Lung (tissue), 11 donors: ENCODE measurements at regions not wholly inside any gene's neighbourhood (a gene's known extent, or its start where the extent isn't known, plus 50 kb on each side); places are given as distances from the start of the nearest gene placed in this dataset.

ENCODE experiments used
- ATAC-seq: fragments of 200-7000 bp; cut with Tn5 transposase; one replicate; pipeline ENCODE4 v1.9.1; 2020; ENCODE audit warnings: moderate number of reproducible peaks; ENCODE audit not compliant: insufficient read depth, low FRiP score
- DNase-seq, 3 donors: peaks; one replicate each; pipeline ENCODE4 v3.0.0-alpha.2; 2013 to 2017
- H3K27ac ChIP-seq, 2 donors: one replicate each; pipeline ENCODE4 v1.5.1; 2013; ENCODE audit warnings: mild to moderate bottlenecking in 2 of 2, moderate library complexity in 2 of 2, control low read depth in 1 of 2, inconsistent platforms in 1 of 2, low read depth in 1 of 2, low read length in 1 of 2
- H3K27me3 ChIP-seq, 3 donors: one replicate each; pipeline ENCODE4 v1.5.1; 2013; ENCODE audit warnings: low read length in 2 of 3; ENCODE audit not compliant: control insufficient read depth in 3 of 3, insufficient read depth in 3 of 3
- H3K36me3 ChIP-seq, 4 donors: one replicate each; pipeline ENCODE4 v1.5.1; 2013; ENCODE audit warnings: low read length in 4 of 4, mild to moderate bottlenecking in 1 of 4, moderate library complexity in 1 of 4; ENCODE audit not compliant: control insufficient read depth in 4 of 4, insufficient read depth in 4 of 4
- H3K4me1 ChIP-seq, 5 donors: one replicate each; pipeline ENCODE4 v1.5.1; 2013; ENCODE audit warnings: low read length in 5 of 5, mild to moderate bottlenecking in 2 of 5, moderate library complexity in 1 of 5; ENCODE audit not compliant: control insufficient read depth in 5 of 5, insufficient read depth in 5 of 5
- H3K4me3 ChIP-seq: one replicate; pipeline ENCODE4 v1.5.1; 2013; ENCODE audit warnings: mild to moderate bottlenecking, control low read depth, moderate library complexity
- H3K9ac ChIP-seq, 2 donors: one replicate each; pipeline ENCODE4 v1.5.1; 2013; ENCODE audit warnings: low read length in 2 of 2, control low read depth in 1 of 2; ENCODE audit not compliant: insufficient read depth in 1 of 2
- H3K9me3 ChIP-seq, 4 donors: one replicate each; pipeline ENCODE4 v1.5.1; 2013; ENCODE audit warnings: low read length in 3 of 4, mild to moderate bottlenecking in 1 of 4, moderate library complexity in 1 of 4; ENCODE audit not compliant: control insufficient read depth in 4 of 4, insufficient read depth in 3 of 4
- CTCF ChIP-seq: IDR thresholded peaks from 2 replicates; pipeline ENCODE4 v1.5.1; 2012; ENCODE audit warnings: mild to moderate bottlenecking; ENCODE audit errors: control extremely low read depth, extremely low read depth
- WGBS, 2 donors: extraction: QIAGEN DNeasy Blood & Tissue Kit; methylation state at CpG; one replicate each; pipeline ENCODE4 v1.1.7; 2013; 5-methylcytosine and 5-hydroxymethylcytosine counted together
- donor health status: control.
- donor health status: control.
- donor health status: Bipolar disorder and iron deficiency.
- donor health status: healthy.
- donor health status: DM: yes; HTN: yes; CAD: no.

- Histone ChIP-seq H3K27ac (no peak overlapping the region), H3K27me3 (no peaks in the 10 kb centered on the region), H3K9ac (no peak overlapping the region), H3K36me3 (no peaks in the 10 kb centered on the region), H3K4me3 (no peak overlapping the region), H3K4me1 (peaks cover 0 to 13% (median 0%) of the 10 kb centered on the region in 5 donors), H3K9me3 (peaks cover 0 to 1% (median 0%) of the 10 kb centered on the region in 4 donors)
- DNase-seq (peak in 2 of 3 donors; percentile 52 to 65), ATAC-seq (no peak)
- no peak for TF ChIP-seq CTCF
- WGBS, 2 donors: 59 to 77% methylated on average over 5 of the region's 5 CpGs
Observed at GRCh38 chr4:155532373-155533085, 134.1 kb upstream of the GUCY1A1 start.

- no peak overlapping the region for H3K27ac ChIP-seq
- 64 to 69% methylated on average over 5 of the region's 5 CpGs for WGBS, 2 donors
- H3K36me3 ChIP-seq: no peaks in the 10 kb centered on the region
- peaks cover 0 to 1% (median 0%) of the 10 kb centered on the region in 4 donors for H3K9me3 ChIP-seq
- no peaks in the 10 kb centered on the region for H3K27me3 ChIP-seq
- DNase-seq (no peak), ATAC-seq (no peak)
- H3K9ac ChIP-seq: no peak overlapping the region
- no peak for TF ChIP-seq CTCF
- H3K4me3 ChIP-seq: no peak overlapping the region
- peaks cover 0 to 27% (median 6%) of the 10 kb centered on the region in 5 donors for H3K4me1 ChIP-seq
Observed at GRCh38 chr4:155530857-155531256, 135.8 kb upstream of the GUCY1A1 start.

- Histone ChIP-seq H3K27ac (no peak overlapping the region), H3K4me1 (peaks cover 0 to 29% (median 6%) of the 10 kb centered on the region in 5 donors), H3K9me3 (peaks cover 0 to 1% (median 0%) of the 10 kb centered on the region in 4 donors), H3K36me3 (no peaks in the 10 kb centered on the region), H3K4me3 (no peak overlapping the region), H3K9ac (no peak overlapping the region), H3K27me3 (no peaks in the 10 kb centered on the region)
- TF ChIP-seq CTCF: no peak
- WGBS, 2 donors: 41 to 43% methylated on average over 3 of the region's 3 CpGs
- ATAC-seq (no peak), DNase-seq (no peak)
Observed at GRCh38 chr4:155530290-155530689, 136.4 kb upstream of the GUCY1A1 start.
